Subcutaneous abdominal adipose tissue (tissue), 5 donors: ENCODE measurements at regions not wholly inside any gene's neighbourhood (a gene's known extent, or its start where the extent isn't known, plus 50 kb on each side); places are given as distances from the start of the nearest gene placed in this dataset.
"Not testable (repeated sequence)": the region's sequence is repeated elsewhere in the genome, so short reads cannot be mapped to it uniquely, and the experiment has no call there.

Experiments used
- H3K27ac ChIP-seq: one replicate; pipeline ENCODE4 v1.7.0; 2013; ENCODE audit warnings: low read depth, mild to moderate bottlenecking, inconsistent platforms, low read length, moderate library complexity
- H3K27me3 ChIP-seq, 5 donors: one replicate each; pipeline ENCODE4 v1.7.0; 2013; ENCODE audit warnings: low read length in 5 of 5, inconsistent platforms in 1 of 5; ENCODE audit not compliant: control insufficient read depth in 5 of 5, insufficient read depth in 4 of 5
- H3K36me3 ChIP-seq, 5 donors: one replicate each; pipeline ENCODE4 v1.7.0; 2013; ENCODE audit warnings: low read length in 5 of 5; ENCODE audit not compliant: control insufficient read depth in 5 of 5, insufficient read depth in 5 of 5
- H3K4me1 ChIP-seq, 5 donors: one replicate each; pipeline ENCODE4 v1.7.0; 2013; ENCODE audit warnings: low read length in 5 of 5, mild to moderate bottlenecking in 3 of 5, moderate library complexity in 1 of 5; ENCODE audit not compliant: control insufficient read depth in 5 of 5, insufficient read depth in 5 of 5
- H3K4me3 ChIP-seq, 5 donors: one replicate each; pipeline ENCODE4 v1.7.0; 2013; ENCODE audit warnings: low read length in 5 of 5, low read depth in 1 of 5
- H3K9ac ChIP-seq, 5 donors: one replicate each; pipeline ENCODE4 v1.7.0; 2013; ENCODE audit warnings: low read length in 5 of 5, mild to moderate bottlenecking in 4 of 5, moderate library complexity in 3 of 5
- H3K9me3 ChIP-seq, 5 donors: one replicate each; pipeline ENCODE4 v1.7.0; 2013; ENCODE audit warnings: low read length in 5 of 5; ENCODE audit not compliant: control insufficient read depth in 5 of 5
- donor health status: healthy.
- donor health status: healthy.
- donor health status: healthy.
- donor health status: healthy.
- donor health status: healthy.

GRCh38 chr2:111376971-111377352, 256.2 kb downstream of the BCL2L11 start:
- H3K9me3 ChIP-seq, H3K27me3 ChIP-seq, H3K36me3 ChIP-seq, H3K4me3 ChIP-seq, H3K27ac ChIP-seq, H3K9ac ChIP-seq, H3K4me1 ChIP-seq: not testable (repeated sequence)

GRCh38 chr2:111377386-111377959, 256.8 kb downstream of the BCL2L11 start:
- H3K4me3 ChIP-seq, H3K27ac ChIP-seq, H3K9ac ChIP-seq, H3K27me3 ChIP-seq, H3K36me3 ChIP-seq, H3K4me1 ChIP-seq, H3K9me3 ChIP-seq: not testable (repeated sequence)

DNA sequence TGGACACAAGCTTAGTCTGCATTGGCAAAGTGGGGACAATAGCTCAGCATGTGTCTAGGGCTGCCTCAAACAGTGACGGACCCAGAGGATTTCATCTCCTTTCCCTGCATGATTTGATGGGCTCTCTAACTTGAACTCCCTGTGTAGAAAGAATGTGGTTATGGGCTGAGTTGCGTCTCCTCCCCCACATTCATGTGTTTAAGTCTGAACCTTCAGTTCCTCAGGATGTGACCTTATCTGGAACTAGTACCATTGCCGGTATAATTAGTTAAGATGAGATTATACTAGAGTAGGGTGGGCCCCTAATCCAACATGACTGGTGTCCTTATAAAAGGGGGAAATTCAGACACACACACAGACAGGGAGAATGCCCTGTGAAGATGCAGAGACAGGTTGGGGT, 257.6 kb downstream of the BCL2L11 start:
- not testable (repeated sequence) for H3K27ac ChIP-seq, H3K36me3 ChIP-seq, H3K9me3 ChIP-seq, H3K4me3 ChIP-seq, H3K4me1 ChIP-seq, H3K9ac ChIP-seq, H3K27me3 ChIP-seq

DNA sequence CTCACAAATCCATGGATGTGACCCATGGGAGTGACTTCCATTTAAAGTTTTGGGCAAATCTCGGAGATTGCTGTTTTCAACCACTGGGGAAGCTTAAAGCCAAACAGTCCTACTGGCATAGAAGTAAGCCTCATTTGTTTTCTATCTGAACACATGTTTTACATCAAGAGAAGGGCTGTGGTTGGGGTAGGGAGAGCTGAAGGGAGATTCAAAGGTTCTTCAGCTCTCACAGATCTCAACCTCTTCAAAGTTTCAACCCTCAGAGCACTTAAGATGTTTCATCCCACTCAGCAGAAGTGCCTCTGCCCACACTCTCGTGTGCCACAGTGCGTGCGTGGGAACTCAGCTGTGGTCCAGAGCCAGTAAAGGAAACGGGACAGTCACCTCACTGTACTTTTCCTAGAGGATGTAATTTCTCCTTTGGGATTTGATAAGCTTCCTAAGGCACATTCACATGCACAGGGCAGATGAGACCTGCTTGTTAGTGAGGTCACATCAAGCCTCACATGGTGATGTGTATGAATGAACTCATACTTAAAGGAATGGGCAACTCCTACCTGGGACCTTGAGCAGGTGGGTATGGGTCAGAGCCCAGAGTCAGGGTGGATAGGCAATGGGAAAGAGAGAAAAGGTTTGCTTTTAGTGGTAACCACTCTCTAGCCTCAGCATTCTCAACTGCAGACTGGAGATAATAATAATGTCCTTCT, 260.2 kb downstream of the BCL2L11 start:
- H3K27me3 ChIP-seq, H3K4me1 ChIP-seq, H3K36me3 ChIP-seq, H3K4me3 ChIP-seq, H3K27ac ChIP-seq, H3K9ac ChIP-seq, H3K9me3 ChIP-seq: not testable (repeated sequence)

DNA sequence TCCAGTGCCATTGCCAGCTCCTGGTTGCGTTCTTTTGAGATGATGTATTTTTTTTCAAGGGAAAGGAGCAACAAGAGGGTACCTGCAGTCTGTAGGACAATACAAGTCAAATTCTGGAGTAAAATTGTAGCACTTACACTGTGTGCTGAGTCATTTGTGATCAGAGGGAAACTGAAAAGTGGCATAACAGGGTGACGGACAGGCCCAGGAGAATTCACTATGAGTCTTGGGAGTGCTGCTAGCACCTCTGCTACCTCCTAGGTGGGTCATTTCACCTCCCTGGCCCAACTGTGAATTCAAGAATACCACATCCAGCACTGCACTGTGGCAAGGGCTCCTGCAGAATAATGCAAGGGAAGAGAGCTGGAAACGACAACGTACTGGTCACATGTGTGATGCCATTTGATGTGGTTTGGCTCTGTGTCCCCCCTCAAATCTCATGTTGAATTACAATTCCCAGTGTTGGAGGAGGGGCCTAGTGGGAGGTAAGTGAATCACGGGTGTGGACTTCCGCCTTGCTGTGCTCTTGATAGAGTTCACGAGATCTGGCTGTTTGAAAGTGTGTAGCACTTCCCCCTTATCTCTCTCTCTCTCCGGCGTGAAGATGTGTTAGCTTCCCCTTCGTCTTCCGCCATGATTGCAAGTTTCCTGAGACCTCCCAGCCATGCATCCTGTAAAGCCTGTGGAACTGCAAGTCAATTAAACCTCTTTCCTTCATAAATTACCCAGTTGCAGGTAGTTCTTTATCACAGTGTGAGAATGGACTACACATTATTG, 261.0 kb downstream of the BCL2L11 start:
- not testable (repeated sequence) for H3K27ac ChIP-seq, H3K4me1 ChIP-seq, H3K4me3 ChIP-seq, H3K27me3 ChIP-seq, H3K36me3 ChIP-seq, H3K9ac ChIP-seq, H3K9me3 ChIP-seq

DNA sequence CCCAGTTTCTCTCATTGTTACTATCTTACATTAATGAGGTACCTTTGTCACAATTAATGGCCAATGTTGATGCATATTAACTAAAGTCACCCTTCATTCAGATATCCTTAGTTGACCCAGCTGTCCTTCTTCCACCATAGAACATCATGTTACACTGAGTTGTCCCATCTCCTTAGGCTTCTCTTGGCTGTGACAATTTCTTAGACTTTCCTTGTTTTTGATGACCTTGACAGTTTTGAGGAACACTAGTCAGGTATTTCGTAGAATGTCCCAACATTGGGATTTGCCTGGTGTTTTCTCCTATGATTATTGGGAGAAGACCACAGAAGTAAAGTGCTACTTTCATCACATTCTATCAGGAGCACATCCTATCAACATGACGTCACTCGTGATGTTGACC, 261.8 kb downstream of the BCL2L11 start:
- H3K27me3 ChIP-seq, H3K4me3 ChIP-seq, H3K9me3 ChIP-seq, H3K27ac ChIP-seq, H3K4me1 ChIP-seq, H3K9ac ChIP-seq, H3K36me3 ChIP-seq: not testable (repeated sequence)

DNA sequence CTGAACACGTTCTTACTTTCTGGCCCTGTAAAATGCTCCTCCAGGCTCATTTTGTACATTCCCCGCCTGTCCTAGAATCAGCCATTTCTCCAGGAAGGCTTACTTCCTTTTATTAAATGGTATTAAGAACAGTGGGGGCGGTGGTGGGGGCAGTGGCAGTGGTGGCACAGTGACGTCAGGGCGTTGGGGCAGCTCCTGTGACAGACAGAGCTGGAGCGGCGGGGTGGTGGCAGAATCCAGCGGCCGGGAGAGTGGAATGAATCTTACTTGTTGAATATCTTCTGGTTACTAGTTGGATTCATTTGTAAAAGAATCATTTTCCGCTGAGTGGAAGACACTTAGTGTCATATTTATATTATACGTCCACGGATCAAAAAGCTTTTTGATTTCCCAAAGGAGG, 262.6 kb downstream of the BCL2L11 start:
- H3K9me3 ChIP-seq, H3K36me3 ChIP-seq, H3K27me3 ChIP-seq, H3K4me1 ChIP-seq, H3K9ac ChIP-seq, H3K4me3 ChIP-seq, H3K27ac ChIP-seq: not testable (repeated sequence)

- not testable (repeated sequence) for H3K4me1 ChIP-seq, H3K9me3 ChIP-seq, H3K27me3 ChIP-seq, H3K4me3 ChIP-seq, H3K9ac ChIP-seq, H3K36me3 ChIP-seq, H3K27ac ChIP-seq
These were observed 264.7 kb downstream of the BCL2L11 start for GRCh38 chr2:111385226-111385957.

DNA sequence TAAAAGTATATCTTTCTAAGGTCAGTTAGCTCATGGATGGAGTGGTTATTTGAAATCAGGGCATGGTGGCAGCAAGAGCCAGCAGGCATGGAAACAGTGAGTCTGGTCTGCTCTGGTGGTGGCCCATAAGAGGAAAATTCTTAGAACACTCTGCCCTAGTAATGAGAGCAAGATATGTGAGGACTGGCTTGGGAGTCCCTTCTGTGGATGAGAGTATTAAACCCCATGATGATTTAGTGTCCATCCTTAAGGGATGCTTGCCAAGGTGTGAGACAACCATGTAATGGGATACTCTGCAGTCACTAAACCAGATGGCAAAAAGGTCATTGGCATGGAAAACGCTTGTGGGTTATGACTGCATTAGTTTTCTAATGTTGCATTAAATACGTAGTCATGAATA, 269.9 kb downstream of the BCL2L11 start:
- not testable (repeated sequence) for H3K9me3 ChIP-seq

More for the DNA sequence above, 269.9 kb downstream of the BCL2L11 start:
- not testable (repeated sequence) for H3K9ac ChIP-seq, H3K36me3 ChIP-seq, H3K27ac ChIP-seq, H3K4me1 ChIP-seq, H3K4me3 ChIP-seq, H3K27me3 ChIP-seq
